BLaER1 treated with 17β-estradiol and CSF1 and Interleukin-3, amounts not matched to agents 10 nM and 100 nM (cell line): ENCODE measurements at regions not wholly inside any gene's neighbourhood (a gene's known extent, or its start where the extent isn't known, plus 50 kb on each side); places are given as distances from the start of the nearest gene placed in this dataset.
"Not testable (repeated sequence)": the region's sequence is repeated elsewhere in the genome, so short reads cannot be mapped to it uniquely, and the experiment has no call there.

Experiments used
- H3K27ac ChIP-seq, 11 experiments: shearing (Covaris generic); formaldehyde crosslinking; 2 replicates each; pipeline ENCODE4 v1.8.1; 2022
- H3K27me3 ChIP-seq, 11 experiments: shearing (Covaris generic); formaldehyde crosslinking; 2 replicates each; pipeline ENCODE4 v1.8.1; 2022
- H3K36me3 ChIP-seq, 11 experiments: shearing (Covaris generic); formaldehyde crosslinking; 2 replicates each; pipeline ENCODE4 v1.8.1; 2022
- H3K4me1 ChIP-seq, 10 experiments: shearing (Covaris generic); formaldehyde crosslinking; 2 replicates each; pipeline ENCODE4 v1.8.1; 2022
- H3K4me2 ChIP-seq, 11 experiments: shearing (Covaris generic); formaldehyde crosslinking; 2 replicates each; pipeline ENCODE4 v1.8.1; 2022
- H3K4me3 ChIP-seq, 10 experiments: shearing (Covaris generic); formaldehyde crosslinking; 2 replicates each; pipeline ENCODE4 v1.8.1; 2022
- H3K9ac ChIP-seq, 11 experiments: shearing (Covaris generic); formaldehyde crosslinking; 2 replicates each; pipeline ENCODE4 v1.8.1; 2022
- H3K9me3 ChIP-seq, 11 experiments: shearing (Covaris generic); formaldehyde crosslinking; replicated peaks in 1 of 11; 2 replicates each; pipeline ENCODE4 v1.8.1; 2022
- H4K20me1 ChIP-seq, 11 experiments: shearing (Covaris generic); formaldehyde crosslinking; 2 replicates each; pipeline ENCODE4 v1.8.1; 2022
- Cebpa-rat ChIP-seq, 11 experiments: shearing (Covaris generic); IDR thresholded peaks; 2 replicates each; pipeline ENCODE4 v1.8.1; 2022

- Histone ChIP-seq H3K27me3 (no peaks in the 10 kb centered on the region), H3K27ac (no peak overlapping the region), H3K9me3 (no peaks in the 10 kb centered on the region), H3K4me3 (no peak overlapping the region), H3K4me1 (no peaks in the 10 kb centered on the region), H3K36me3 (no peaks in the 10 kb centered on the region), H4K20me1 (peaks cover 0 to 4% (median 0%) of the 10 kb centered on the region in 11 experiments; a peak in 1 of 22 replicates), H3K9ac (no peak overlapping the region), H3K4me2 (no peak overlapping the region)
- no peak for TF ChIP-seq Cebpa-rat (IDR thresholded peaks at IDR 0.05)
These were observed 788.4 kb upstream of the SOX11 start for GRCh38 chr2:4903656-4904348.

DNA sequence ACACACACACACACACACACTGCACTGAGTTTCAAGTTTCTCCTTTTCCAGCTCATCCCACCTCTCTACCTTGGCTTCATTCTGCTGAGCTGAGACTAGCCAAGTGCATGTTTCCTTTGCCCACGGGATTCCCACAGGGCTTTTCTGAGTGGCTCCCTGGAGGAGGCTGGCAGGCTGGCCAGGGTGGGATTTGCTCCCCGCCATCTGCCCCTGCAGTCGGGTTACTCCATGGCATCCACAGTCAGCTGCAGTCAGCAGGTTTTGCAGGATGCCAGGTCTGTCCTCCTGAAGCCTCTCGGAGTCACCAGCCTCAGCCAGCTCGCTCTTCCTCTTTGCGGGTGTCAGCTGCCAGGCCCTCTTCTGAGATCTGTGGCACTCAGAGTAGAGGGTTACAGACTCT, 783.7 kb upstream of the SOX11 start:
- TF ChIP-seq Cebpa-rat (IDR thresholded peaks at IDR 0.05), result no peak
- no peak overlapping the region for H3K4me3 ChIP-seq
- no peaks in the 10 kb centered on the region for H3K27me3 ChIP-seq
- H4K20me1 ChIP-seq, result peaks cover 0 to 4% (median 0%) of the 10 kb centered on the region in 11 experiments; a peak in 1 of 22 replicates
- no peaks in the 10 kb centered on the region for H3K36me3 ChIP-seq
- H3K9ac ChIP-seq, result no peak overlapping the region
- H3K4me1 ChIP-seq, result no peaks in the 10 kb centered on the region
- peaks cover 0 to 11% (median 8%) of the 10 kb centered on the region in 11 experiments; a peak in 10 of 22 replicates for H3K9me3 ChIP-seq
- H3K4me2 ChIP-seq, result no peak overlapping the region
- H3K27ac ChIP-seq, result no peak overlapping the region

DNA sequence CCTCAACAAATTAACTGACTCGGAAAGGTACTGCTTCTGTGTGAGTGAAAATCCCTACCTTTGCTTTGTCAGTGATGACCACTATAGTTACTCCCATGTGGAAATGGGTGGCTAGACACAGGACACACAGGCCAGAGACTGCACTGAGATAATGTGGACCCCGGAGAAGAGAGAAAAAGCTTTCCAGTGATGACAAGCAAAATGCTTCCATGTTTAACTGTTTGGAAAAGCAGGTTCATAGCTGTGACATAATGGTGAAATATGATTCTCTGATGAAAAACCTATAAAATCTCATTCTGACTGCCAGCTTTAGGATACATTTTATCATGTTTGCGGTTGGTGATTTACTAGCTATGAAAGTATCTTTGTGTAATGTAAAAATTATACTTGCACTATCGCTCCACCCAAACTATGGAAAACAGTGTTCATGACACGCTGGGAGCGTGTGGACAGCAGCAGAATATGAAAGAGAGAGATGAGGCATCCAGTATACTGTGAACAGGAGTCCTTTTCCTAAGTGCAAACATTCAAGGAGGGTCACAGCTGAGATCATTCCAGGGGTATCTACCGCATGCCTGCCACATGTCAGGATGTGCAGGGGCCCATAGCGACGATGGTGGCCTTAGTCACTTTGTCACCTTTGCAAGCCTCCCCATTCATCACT, 782.7 kb upstream of the SOX11 start:
- Histone ChIP-seq H3K9ac (no peak overlapping the region), H3K4me2 (no peak overlapping the region), H3K27me3 (no peaks in the 10 kb centered on the region), H3K4me3 (no peak overlapping the region), H3K36me3 (no peaks in the 10 kb centered on the region), H3K27ac (no peak overlapping the region), H3K9me3 (peaks cover 0 to 11% (median 9%) of the 10 kb centered on the region in 11 experiments; a peak in 10 of 22 replicates), H4K20me1 (peaks cover 0 to 4% (median 0%) of the 10 kb centered on the region in 11 experiments; a peak in 1 of 22 replicates), H3K4me1 (peaks cover 0 to 3% (median 0%) of the 10 kb centered on the region in 10 experiments; a peak in 3 of 20 replicates)
- TF ChIP-seq Cebpa-rat (IDR thresholded peaks at IDR 0.05), result no peak

DNA sequence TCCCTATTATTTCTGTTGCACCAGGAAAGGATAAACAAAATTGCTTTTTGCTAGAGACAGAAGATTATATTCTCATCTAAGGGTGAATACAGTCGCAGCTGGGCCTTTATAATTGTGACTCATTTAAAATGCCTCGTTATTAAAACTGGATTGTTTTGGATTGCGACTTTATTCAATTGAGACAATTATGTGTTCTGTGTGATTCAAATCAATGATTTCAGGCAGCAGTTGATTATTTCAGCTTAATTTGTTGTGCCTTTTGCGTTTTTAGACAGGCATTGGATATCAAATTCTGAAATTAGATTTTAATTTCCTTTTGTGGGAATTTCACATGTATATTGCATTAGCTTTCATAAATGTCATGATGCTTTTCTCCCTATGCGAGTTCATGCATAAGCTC, 778.1 kb upstream of the SOX11 start:
- no peak overlapping the region for H3K4me3 ChIP-seq
- H3K4me1 ChIP-seq, result peaks cover 0 to 19% (median 7%) of the 10 kb centered on the region in 10 experiments; a peak in 6 of 20 replicates
- H3K4me2 ChIP-seq, result no peak overlapping the region
- peaks cover 0 to 13% (median 9%) of the 10 kb centered on the region in 11 experiments; a peak in 10 of 22 replicates for H3K9me3 ChIP-seq
- no peaks in the 10 kb centered on the region for H4K20me1 ChIP-seq
- no peaks in the 10 kb centered on the region for H3K36me3 ChIP-seq
- no peaks in the 10 kb centered on the region for H3K27me3 ChIP-seq
- no peak overlapping the region for H3K27ac ChIP-seq
- no peak for TF ChIP-seq Cebpa-rat (IDR thresholded peaks at IDR 0.05)
- no peak overlapping the region for H3K9ac ChIP-seq

DNA sequence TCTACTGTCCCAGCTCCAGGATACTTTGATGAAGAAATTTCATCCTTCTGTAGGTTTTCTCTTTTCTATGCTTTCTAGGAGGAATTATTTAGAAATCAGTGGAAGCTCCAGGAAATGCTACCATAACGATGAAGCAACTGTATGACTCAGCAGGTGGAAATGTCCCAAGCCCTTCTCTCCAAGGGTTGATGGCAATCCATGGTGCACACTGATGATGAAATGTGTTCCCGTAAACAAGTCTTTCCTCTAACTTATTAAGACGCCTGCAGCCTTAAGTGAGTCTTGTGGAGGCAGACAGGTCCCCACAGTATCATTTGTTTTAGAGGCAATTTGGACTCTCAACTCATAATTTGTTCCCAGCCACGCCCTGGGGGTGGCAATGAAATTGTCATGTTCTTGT, 777.6 kb upstream of the SOX11 start:
- no peak overlapping the region for H3K9ac ChIP-seq
- H3K4me2 ChIP-seq, result peak overlapping the region in 2 of 11 experiments; percentile 11 to 14; a peak in 2 of 22 replicates
- TF ChIP-seq Cebpa-rat (IDR thresholded peaks at IDR 0.05), result peak in 2 of 11 experiments; percentile 35 to 45; a peak in 3 of 22 replicates
- peaks cover 0 to 19% (median 7%) of the 10 kb centered on the region in 10 experiments; a peak in 6 of 20 replicates for H3K4me1 ChIP-seq
- no peaks in the 10 kb centered on the region for H3K27me3 ChIP-seq
- peaks cover 0 to 13% (median 9%) of the 10 kb centered on the region in 11 experiments; a peak in 10 of 22 replicates for H3K9me3 ChIP-seq
- H4K20me1 ChIP-seq, result no peaks in the 10 kb centered on the region
- peak overlapping the region in 2 of 11 experiments; percentile 34 to 38; a peak in 3 of 22 replicates for H3K27ac ChIP-seq
- no peak overlapping the region for H3K4me3 ChIP-seq
- no peaks in the 10 kb centered on the region for H3K36me3 ChIP-seq

- peaks cover 0 to 13% (median 9%) of the 10 kb centered on the region in 11 experiments; a peak in 10 of 22 replicates for H3K9me3 ChIP-seq
- peak overlapping the region in 3 of 11 experiments; percentile 6 to 34 (median 19); a peak in 2 of 22 replicates for H3K4me2 ChIP-seq
- H3K27me3 ChIP-seq, result no peaks in the 10 kb centered on the region
- H4K20me1 ChIP-seq, result no peaks in the 10 kb centered on the region
- H3K36me3 ChIP-seq, result no peaks in the 10 kb centered on the region
- TF ChIP-seq Cebpa-rat (IDR thresholded peaks at IDR 0.05), result no peak
- H3K4me3 ChIP-seq, result no peak overlapping the region
- H3K9ac ChIP-seq, result no peak overlapping the region
- H3K4me1 ChIP-seq, result peaks cover 0 to 19% (median 7%) of the 10 kb centered on the region in 10 experiments; a peak in 6 of 20 replicates
- peak overlapping the region in 4 of 11 experiments; percentile 8 to 47 (median 26); a peak in 2 of 22 replicates for H3K27ac ChIP-seq
These were observed 776.8 kb upstream of the SOX11 start for GRCh38 chr2:4915357-4915756.

DNA sequence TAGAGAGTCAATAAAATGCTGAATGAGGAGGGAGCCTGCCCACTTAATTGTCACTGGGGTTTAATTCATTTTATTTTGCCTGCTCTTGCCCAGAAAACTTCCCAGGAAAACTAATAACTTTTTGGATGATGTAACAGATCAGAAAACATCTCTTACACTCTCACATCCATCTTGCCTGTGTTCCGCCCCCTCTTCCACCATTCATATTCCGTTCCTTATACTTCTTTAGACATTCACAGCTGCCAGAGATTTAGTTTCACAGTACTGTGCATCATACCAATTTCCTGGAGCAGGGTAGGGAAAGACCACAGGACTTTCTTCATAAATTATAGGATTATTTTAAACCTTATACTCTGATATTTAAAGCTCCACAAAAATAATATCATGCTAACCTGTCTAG, 776.1 kb upstream of the SOX11 start:
- Histone ChIP-seq H3K4me2 (peak overlapping the region in 4 of 11 experiments; percentile 6 to 34 (median 20); a peak in 2 of 22 replicates), H4K20me1 (no peaks in the 10 kb centered on the region), H3K9ac (no peak overlapping the region), H3K36me3 (no peaks in the 10 kb centered on the region), H3K27ac (peak overlapping the region in 3 of 11 experiments; percentile 8 to 47 (median 12); a peak in 2 of 22 replicates), H3K4me3 (no peak overlapping the region), H3K27me3 (no peaks in the 10 kb centered on the region), H3K4me1 (peaks cover 0 to 19% (median 7%) of the 10 kb centered on the region in 10 experiments; a peak in 6 of 20 replicates), H3K9me3 (peaks cover 0 to 13% (median 9%) of the 10 kb centered on the region in 11 experiments; a peak in 10 of 22 replicates)
- TF ChIP-seq Cebpa-rat (IDR thresholded peaks at IDR 0.05), result no peak

GRCh38 chr2:4930704-4931103, 761.5 kb upstream of the SOX11 start:
- TF ChIP-seq Cebpa-rat (IDR thresholded peaks at IDR 0.05), result no peak
- no peak overlapping the region for H3K27ac ChIP-seq

DNA sequence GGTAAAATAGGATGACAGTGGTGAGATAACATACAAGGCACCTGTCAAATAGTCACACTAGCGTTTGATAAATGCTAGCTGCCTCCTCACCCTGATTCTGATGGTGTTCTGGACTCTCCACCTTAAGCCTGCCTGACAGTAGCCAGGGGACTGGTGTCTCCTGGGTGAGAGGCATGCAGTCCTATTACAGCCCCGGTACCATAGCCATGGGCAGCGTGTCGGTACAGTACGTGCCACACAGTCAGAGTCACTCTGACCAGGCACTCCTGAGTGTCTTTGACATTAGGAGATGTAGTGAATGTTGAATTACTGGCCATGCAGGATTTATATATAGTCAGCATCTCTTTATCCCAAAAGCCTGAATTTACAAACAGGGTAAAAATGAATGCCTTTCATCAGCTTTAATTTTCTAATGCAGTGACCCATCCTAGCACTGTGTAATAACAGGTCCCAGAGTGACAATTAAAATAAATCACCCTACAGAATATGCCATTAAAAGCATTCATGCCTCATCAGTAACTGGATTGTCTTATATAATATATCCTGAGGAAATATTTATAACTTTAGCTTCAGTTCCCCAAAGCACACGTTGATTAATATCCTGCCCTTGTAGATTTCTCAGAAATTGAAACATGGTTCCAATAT, 760.3 kb upstream of the SOX11 start:
- TF ChIP-seq Cebpa-rat (IDR thresholded peaks at IDR 0.05), result no peak
- Histone ChIP-seq H3K4me1 (no peaks in the 10 kb centered on the region), H4K20me1 (no peaks in the 10 kb centered on the region), H3K36me3 (no peaks in the 10 kb centered on the region), H3K4me2 (no peak overlapping the region), H3K27ac (no peak overlapping the region), H3K9ac (no peak overlapping the region), H3K9me3 (peaks cover 0 to 12% (median 0%) of the 10 kb centered on the region in 11 experiments; a peak in 7 of 22 replicates), H3K27me3 (no peaks in the 10 kb centered on the region), H3K4me3 (no peak overlapping the region)

More at GRCh38 chr2:4930704-4931103, 761.5 kb upstream of the SOX11 start:
- H3K9ac ChIP-seq, result no peak overlapping the region
- no peaks in the 10 kb centered on the region for H4K20me1 ChIP-seq
- H3K9me3 ChIP-seq, result peaks cover 0 to 6% (median 0%) of the 10 kb centered on the region in 11 experiments; a peak in 7 of 22 replicates
- H3K4me3 ChIP-seq, result no peak overlapping the region
- no peaks in the 10 kb centered on the region for H3K36me3 ChIP-seq
- no peak overlapping the region for H3K4me2 ChIP-seq
- no peaks in the 10 kb centered on the region for H3K27me3 ChIP-seq
- H3K4me1 ChIP-seq, result no peaks in the 10 kb centered on the region

DNA sequence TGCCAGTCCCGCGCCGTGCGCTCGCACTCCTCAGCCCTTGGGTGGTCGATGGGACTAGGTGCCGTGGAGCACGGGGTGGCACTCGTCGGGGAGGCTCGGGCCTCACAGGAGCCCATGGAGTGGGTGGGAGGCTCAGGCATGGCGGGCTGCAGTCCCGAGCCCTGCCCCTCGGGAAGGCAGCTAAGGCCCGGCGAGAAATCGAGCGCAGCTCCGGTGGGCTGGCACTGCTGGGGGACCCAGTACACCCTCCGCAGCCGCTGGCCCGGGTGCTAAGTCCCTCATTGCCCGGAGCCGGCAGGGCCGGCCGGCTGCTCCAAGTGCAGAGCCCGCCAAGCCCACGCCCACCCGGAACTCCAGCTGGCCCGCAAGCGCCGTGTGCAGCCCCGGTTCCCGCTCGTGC, 756.9 kb upstream of the SOX11 start:
- H3K4me3 ChIP-seq, H3K27me3 ChIP-seq, H3K36me3 ChIP-seq, H3K9ac ChIP-seq, H3K4me1 ChIP-seq, H3K4me2 ChIP-seq, H3K27ac ChIP-seq, H4K20me1 ChIP-seq: not testable (repeated sequence)
- peaks cover 0 to 12% (median 0%) of the 10 kb centered on the region in 11 experiments; a peak in 7 of 22 replicates for H3K9me3 ChIP-seq
